HG02571 (cell line): ENCODE measurements at regions not wholly inside any gene's neighbourhood (a gene's known extent, or its start where the extent isn't known, plus 50 kb on each side); places are given as distances from the start of the nearest gene placed in this dataset.

Experiments
- ATAC-seq: cut with Tn5 transposase; IDR thresholded peaks from one replicate; pipeline ENCODE4 v1.9.1; 2021; ENCODE audit warnings: mild to moderate bottlenecking, moderate library complexity; ENCODE audit not compliant: unreplicated experiment

DNA sequence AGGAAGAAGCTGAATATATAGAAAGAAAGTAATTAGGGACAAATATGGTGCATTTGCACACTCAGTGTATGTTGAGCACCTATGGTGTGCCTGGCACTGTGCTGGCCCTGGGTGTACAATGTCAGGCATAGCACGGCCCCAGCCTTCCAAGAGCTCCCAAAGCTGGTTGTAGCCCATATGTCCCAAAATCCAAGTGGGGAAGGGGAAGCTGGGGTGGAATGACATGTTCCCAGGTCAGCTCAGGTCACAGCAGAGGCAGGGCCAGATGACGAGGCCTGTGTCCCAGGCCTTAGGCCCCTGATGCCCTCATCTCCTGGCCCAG is 170.0 kb downstream of the VEGFA start:
- ATAC-seq: no peak

- no peak for ATAC-seq
Measured at GRCh38 chr6:43939281-43940070, 169.5 kb downstream of the VEGFA start.

DNA sequence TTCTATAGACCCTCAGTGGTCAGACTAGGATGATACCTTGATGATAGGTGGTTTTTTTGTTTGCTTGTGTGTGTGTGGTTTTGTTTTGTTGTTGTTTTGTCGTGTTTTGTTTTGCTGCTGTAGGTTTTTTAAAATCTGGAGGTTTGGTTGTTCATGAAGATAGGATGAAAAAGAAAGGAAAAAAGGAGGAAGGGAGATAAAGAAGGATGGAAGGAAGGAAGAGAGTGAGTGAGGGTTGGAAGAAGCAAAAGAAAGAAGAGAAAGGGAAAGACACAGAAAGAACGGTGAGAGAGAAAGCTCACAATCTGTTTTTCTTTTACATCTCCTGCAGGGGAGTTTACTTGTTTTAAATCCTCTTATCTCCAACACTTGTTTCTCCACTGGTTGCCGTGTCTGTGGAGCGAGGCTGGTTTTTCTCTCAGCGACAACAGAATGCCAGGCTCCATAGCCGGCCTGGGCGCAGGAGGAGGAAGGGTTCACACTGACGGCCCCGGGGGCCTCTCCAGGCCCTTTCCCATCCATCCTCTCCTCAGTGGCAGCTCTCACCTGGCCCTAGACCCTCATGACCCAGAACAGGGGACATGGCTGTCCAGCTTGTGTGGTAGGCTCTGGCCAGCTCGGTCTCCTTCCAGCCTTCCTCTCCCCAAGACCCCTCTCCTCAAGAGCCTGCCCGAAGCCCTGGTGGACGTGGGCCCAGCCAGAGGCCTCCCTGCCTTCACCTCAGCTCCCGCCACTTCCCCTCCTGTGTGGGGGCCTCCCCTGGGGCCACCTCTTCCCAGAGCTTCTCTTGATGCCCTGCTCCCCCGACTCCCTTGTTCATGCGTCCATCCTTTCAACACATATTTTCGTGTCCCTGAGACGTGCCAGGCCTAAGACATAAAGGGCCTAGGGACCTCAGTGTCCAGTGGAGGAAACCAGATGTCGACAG is 168.4 kb downstream of the VEGFA start:
- ATAC-seq: no peak

GRCh38 chr6:43937236-43938177 is 167.5 kb downstream of the VEGFA start:
- no peak for ATAC-seq

DNA sequence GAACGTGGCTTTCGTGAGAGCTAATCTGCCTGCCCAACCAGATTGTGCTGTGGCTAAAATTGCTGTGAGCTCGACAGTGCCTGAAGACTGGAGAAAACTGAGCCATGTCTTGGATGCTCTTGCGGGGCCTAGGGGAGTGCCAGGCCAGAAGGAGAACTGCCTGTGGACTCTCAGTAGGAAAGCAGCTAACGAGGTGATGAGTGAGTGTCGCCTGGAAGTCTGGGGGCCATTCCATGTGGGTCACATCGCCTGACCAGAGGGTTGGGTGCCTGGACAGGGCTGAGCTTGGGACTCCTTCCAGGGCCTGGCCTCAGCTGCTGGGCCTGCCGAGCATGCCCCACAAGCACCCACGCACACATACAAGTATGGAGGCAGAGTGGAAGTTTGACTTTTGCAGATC is 166.5 kb downstream of the VEGFA start:
- ATAC-seq: no peak

GRCh38 chr6:43935921-43936439 is 166.0 kb downstream of the VEGFA start:
- no peak for ATAC-seq

DNA sequence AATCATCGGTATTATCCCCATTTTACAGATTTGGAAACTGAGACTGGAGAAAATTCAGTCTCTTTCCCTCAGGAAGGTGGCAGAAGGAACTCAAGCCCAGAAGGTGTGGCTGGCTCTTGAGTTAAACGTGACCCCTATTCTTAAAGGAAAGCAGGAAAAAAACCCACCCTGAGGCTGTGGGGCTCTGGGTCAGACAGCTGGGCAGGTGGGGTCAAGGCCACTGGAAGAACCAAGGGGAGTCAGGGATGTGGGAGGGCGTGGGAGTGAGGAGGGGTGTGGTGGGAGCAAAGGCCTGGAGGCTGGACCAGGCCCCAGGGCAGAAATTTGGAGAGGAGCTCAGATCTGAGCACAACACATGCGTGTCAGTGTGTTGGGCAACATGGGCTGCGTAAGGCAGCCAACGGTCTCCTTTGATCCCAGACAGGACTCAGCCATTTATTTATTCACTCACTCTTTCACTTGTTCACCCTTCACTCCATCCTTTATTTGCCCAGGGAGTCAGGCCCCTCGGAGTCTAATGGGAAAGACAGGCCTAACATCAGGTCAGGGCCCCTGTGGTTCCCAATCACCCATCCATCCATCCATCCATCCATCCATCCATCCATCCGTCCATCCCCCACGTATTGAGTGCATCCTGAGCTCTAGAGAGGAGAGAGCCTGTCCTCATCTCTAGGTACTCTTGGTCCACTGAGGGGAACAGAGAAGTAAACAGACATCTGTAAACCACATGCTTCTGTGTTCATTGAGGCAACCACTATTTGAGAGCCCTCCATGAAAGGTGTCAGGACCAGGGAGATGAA is 165.0 kb downstream of the VEGFA start:
- no peak for ATAC-seq

GRCh38 chr6:43934183-43934802 is 164.3 kb downstream of the VEGFA start:
- ATAC-seq: no peak

- no peak for ATAC-seq
Measured at GRCh38 chr6:43933148-43933885, 163.3 kb downstream of the VEGFA start.

DNA sequence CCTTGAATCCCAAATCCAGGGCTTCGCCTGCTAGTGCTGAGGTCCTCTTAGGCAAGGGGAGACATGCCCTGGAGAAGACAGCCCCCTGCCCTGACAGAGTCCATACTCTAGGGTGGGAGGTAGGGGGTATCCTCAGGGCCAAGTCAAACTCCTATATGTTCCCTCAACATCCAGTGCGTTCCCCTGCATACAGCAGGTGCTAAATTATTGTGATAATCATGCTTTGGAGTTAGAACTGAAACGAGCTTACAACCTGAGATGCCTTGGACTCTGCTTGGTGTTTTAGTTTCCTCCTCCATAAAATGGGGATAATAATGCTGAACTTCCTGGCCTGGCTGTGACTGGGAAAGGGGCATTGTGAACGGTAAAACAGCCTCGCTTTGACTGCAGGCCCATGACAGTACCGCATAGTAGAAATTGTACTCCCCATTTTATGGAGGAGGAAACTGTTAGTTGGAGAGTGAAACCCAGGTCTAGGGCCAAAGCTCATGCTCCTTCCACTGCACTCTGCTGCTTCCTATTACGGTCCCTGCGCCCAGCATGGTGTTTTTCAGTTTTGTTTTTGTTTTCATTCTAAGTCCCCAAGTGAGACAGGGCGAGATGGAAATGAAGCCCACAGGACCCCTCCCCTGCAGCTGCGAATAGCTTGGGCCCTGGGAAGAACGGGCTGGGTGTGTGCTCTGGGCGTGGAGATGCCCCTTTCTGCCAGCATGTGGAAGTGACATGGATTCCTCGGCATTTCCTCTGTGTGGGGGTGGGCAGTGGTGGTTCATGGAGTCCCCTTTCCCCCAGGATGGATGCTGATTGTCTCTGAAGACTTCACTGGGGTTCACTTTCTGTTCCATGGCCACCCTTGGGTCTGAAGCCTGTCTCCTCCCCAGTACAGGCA is 162.5 kb downstream of the VEGFA start:
- ATAC-seq: no peak

- no peak for ATAC-seq
Measured at GRCh38 chr6:43931201-43931600, 161.2 kb downstream of the VEGFA start.

DNA sequence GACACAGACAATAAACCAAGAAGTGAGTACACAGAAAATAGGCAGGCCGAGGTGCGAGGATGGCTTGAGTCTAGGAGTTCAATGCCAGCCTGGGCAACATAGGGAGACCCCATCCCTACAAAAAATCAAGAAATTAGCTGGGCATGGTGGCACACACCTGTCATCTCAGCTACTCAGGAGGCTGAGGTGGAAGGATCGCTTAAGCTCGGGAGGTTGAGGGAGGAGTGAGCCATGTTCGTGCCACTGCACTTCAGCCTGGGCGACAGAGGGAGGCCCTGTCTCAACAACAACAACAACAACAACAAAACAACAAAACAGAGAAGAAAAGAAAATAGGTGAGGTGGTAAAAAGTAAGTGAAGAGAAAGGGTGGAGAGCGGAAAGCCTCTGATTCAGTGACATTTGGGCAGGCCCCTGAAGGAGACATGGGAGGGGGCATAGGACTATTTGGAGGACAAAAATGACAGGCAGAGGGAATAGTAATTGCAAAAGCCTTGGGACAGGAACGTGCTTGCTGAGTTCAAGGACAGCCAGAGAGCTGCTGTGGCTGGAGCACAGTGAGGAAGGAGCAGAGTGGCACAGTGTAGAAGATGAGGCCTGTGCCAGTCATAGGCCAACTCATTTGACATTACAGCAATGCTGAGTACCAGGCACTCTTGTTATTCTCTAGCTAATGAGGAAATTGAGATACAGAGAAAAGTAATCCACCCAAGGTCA is 160.6 kb downstream of the VEGFA start:
- ATAC-seq: no peak

GRCh38 chr6:43929511-43929910 is 159.5 kb downstream of the VEGFA start:
- ATAC-seq: no peak

DNA sequence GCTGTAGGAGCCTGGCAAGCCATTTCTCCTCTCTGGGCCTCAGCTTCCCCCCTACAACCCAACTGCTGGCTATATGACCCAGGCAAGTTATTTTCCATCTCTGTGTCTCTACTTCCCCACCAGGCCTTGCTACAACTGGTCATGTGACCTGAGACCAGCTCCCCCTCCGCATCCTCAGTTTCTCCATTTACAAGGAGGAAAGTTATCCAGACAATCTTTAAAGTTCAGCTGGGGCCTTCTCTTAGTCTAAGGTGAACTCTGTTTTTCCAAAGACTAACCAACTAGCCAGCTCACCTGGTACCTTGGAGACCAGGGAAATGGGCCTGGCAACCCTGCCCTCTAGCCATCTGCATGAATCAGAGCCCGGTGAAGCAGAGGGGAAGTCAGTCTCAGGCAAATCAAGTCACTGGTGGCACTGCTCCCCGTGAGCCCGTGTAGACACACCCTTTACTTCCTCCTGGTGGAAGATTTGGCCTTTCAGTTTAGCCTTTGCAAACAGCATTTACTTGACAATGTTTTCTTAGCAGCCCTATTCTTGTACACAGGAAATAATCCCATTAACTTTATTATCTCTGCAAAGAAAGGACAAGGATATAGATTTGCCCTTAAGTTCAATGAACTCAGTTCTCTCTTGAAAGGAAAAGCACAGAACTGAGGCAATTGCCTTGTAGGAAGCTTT is 157.7 kb downstream of the VEGFA start:
- no peak for ATAC-seq

- no peak for ATAC-seq
Measured at GRCh38 chr6:43926634-43927531, 156.9 kb downstream of the VEGFA start.
